ENCODE measurements at regions not wholly inside any gene's neighbourhood (a gene's known extent, or its start where the extent isn't known, plus 50 kb on each side); places are given as distances from the start of the nearest gene placed in this dataset.

GRCh38 chr3:177300842-177301241 is 103.6 kb upstream of the TBL1XR1 start:
- H3K4me1 ChIP-seq (ENCODE audit: insufficient read depth, low read length, poor library complexity, severe bottlenecking) = peaks cover 6% of the 10 kb centered on the region
- no peak overlapping the region for H3K4me3 ChIP-seq (ENCODE audit: low read length, poor library complexity, severe bottlenecking)
- H3K9me2 ChIP-seq (replicated peaks; ENCODE audit: low read depth, low read length) = no peaks in the 10 kb centered on the region
- no peaks in the 10 kb centered on the region for H4K20me1 ChIP-seq (ENCODE audit: insufficient read depth, low read length, poor library complexity, severe bottlenecking)
- no peaks in the 10 kb centered on the region for H3K27me3 ChIP-seq (ENCODE audit: insufficient read depth, low read length, poor library complexity, severe bottlenecking)
- H3K9ac ChIP-seq (ENCODE audit: low read depth, low read length, poor library complexity, severe bottlenecking) = no peak overlapping the region
- H3K9me3 ChIP-seq (ENCODE audit: insufficient read depth, low read depth, low read length) = no peaks in the 10 kb centered on the region
- no peaks in the 10 kb centered on the region for H3K79me2 ChIP-seq (ENCODE audit: insufficient read depth, low read length)
- TF ChIP-seq CTCF (conservative IDR thresholded peaks at IDR 0.05; ENCODE audit: low read length) = no peak
- no peak for TF ChIP-seq EZH2phosphoT487 (IDR thresholded peaks at IDR 0.05; ENCODE audit: borderline replicate concordance)
- no peak overlapping the region for H3K4me2 ChIP-seq (ENCODE audit: low read depth, low read length, poor library complexity, severe bottlenecking)
- H2AFZ ChIP-seq (ENCODE audit: low read length) = no peak overlapping the region
- H3F3A ChIP-seq (ENCODE audit: low read depth) = peaks cover 3% of the 10 kb centered on the region; the same call in 1 of the 2 replicates
- H3K36me3 ChIP-seq (ENCODE audit: insufficient read depth, low read length) = no peaks in the 10 kb centered on the region

- Histone ChIP-seq H3F3A (ENCODE audit: low read depth) (peaks cover 3% of the 10 kb centered on the region; the same call in 1 of the 2 replicates), H3K4me3 (ENCODE audit: low read length, poor library complexity, severe bottlenecking) (no peak overlapping the region), H3K4me2 (ENCODE audit: low read depth, low read length, poor library complexity, severe bottlenecking) (no peak overlapping the region), H3K9ac (ENCODE audit: low read depth, low read length, poor library complexity, severe bottlenecking) (no peak overlapping the region), H3K27me3 (ENCODE audit: insufficient read depth, low read length, poor library complexity, severe bottlenecking) (no peaks in the 10 kb centered on the region), H3K36me3 (ENCODE audit: insufficient read depth, low read length) (no peaks in the 10 kb centered on the region), H3K9me2 (replicated peaks; ENCODE audit: low read depth, low read length) (no peaks in the 10 kb centered on the region), H3K9me3 (ENCODE audit: insufficient read depth, low read depth, low read length) (peaks cover 2% of the 10 kb centered on the region; the same call in 1 of the 2 replicates), H2AFZ (ENCODE audit: low read length) (no peak overlapping the region), H4K20me1 (ENCODE audit: insufficient read depth, low read length, poor library complexity, severe bottlenecking) (no peaks in the 10 kb centered on the region), H3K4me1 (ENCODE audit: insufficient read depth, low read length, poor library complexity, severe bottlenecking) (no peaks in the 10 kb centered on the region), H3K79me2 (ENCODE audit: insufficient read depth, low read length) (no peaks in the 10 kb centered on the region)
- TF ChIP-seq EZH2phosphoT487 (IDR thresholded peaks at IDR 0.05; ENCODE audit: borderline replicate concordance) (no peak), CTCF (conservative IDR thresholded peaks at IDR 0.05; ENCODE audit: low read length) (no peak)
Measured at GRCh38 chr3:177306252-177306651, 109.0 kb upstream of the TBL1XR1 start.

GRCh38 chr3:177307391-177307790 is 110.1 kb upstream of the TBL1XR1 start:
- no peaks in the 10 kb centered on the region for H3K36me3 ChIP-seq (ENCODE audit: insufficient read depth, low read length)
- H2AFZ ChIP-seq (ENCODE audit: low read length) = no peak overlapping the region
- H3K4me2 ChIP-seq (ENCODE audit: low read depth, low read length, poor library complexity, severe bottlenecking) = no peak overlapping the region
- no peaks in the 10 kb centered on the region for H3K4me1 ChIP-seq (ENCODE audit: insufficient read depth, low read length, poor library complexity, severe bottlenecking)
- no peak overlapping the region for H3K9ac ChIP-seq (ENCODE audit: low read depth, low read length, poor library complexity, severe bottlenecking)
- no peaks in the 10 kb centered on the region for H3K9me2 ChIP-seq (replicated peaks; ENCODE audit: low read depth, low read length)
- H4K20me1 ChIP-seq (ENCODE audit: insufficient read depth, low read length, poor library complexity, severe bottlenecking) = no peaks in the 10 kb centered on the region
- TF ChIP-seq CTCF (conservative IDR thresholded peaks at IDR 0.05; ENCODE audit: low read length) (no peak), EZH2phosphoT487 (IDR thresholded peaks at IDR 0.05; ENCODE audit: borderline replicate concordance) (no peak)
- H3K4me3 ChIP-seq (ENCODE audit: low read length, poor library complexity, severe bottlenecking) = no peak overlapping the region
- H3F3A ChIP-seq (ENCODE audit: low read depth) = peaks cover 3% of the 10 kb centered on the region; the same call in 1 of the 2 replicates
- H3K79me2 ChIP-seq (ENCODE audit: insufficient read depth, low read length) = no peaks in the 10 kb centered on the region
- H3K27me3 ChIP-seq (ENCODE audit: insufficient read depth, low read length, poor library complexity, severe bottlenecking) = no peaks in the 10 kb centered on the region
- H3K9me3 ChIP-seq (ENCODE audit: insufficient read depth, low read depth, low read length) = peaks cover 2% of the 10 kb centered on the region; the same call in 1 of the 2 replicates

Measured in Loucy (cell line).